TTC549 (cell line): ENCODE measurements at regions not wholly inside any gene's neighbourhood (a gene's known extent, or its start where the extent isn't known, plus 50 kb on each side); places are given as distances from the start of the nearest gene placed in this dataset.

Source experiments
- FAIRE-seq: peaks from 2 replicates; lab custom pipeline; 2012; peaks lifted over from hg19 to GRCh38; lab: Jason Lieb, UNC

- no peak for FAIRE-seq
Measured at GRCh38 chr4:161222889-161223288, 940.9 kb downstream of the FSTL5 start.

GRCh38 chr4:161208564-161208963 lies 955.2 kb downstream of the FSTL5 start:
- FAIRE-seq, result no peak

- FAIRE-seq, result no peak
Measured at GRCh38 chr4:161206528-161207080, 957.2 kb downstream of the FSTL5 start.

GRCh38 chr4:161203865-161204264 lies 959.9 kb downstream of the FSTL5 start:
- FAIRE-seq, result no peak

- no peak for FAIRE-seq
Measured at GRCh38 chr4:161197912-161198311, 965.9 kb downstream of the FSTL5 start.

GRCh38 chr4:161197474-161197873 lies 966.3 kb downstream of the FSTL5 start:
- no peak for FAIRE-seq

GRCh38 chr4:161189286-161190134 lies 974.3 kb downstream of the FSTL5 start:
- FAIRE-seq, result no peak

- FAIRE-seq, result no peak
Measured at GRCh38 chr4:161188578-161188977, 975.2 kb downstream of the FSTL5 start.

- FAIRE-seq, result no peak
Measured at GRCh38 chr4:161187569-161187968, 976.2 kb downstream of the FSTL5 start.

GRCh38 chr4:161186750-161187149 lies 977.0 kb downstream of the FSTL5 start:
- no peak for FAIRE-seq

- FAIRE-seq, result no peak
Measured at GRCh38 chr4:161186012-161186411, 977.8 kb downstream of the FSTL5 start.

- no peak for FAIRE-seq
Measured at GRCh38 chr4:161183729-161184128, 980.1 kb downstream of the FSTL5 start.

- no peak for FAIRE-seq
Measured at GRCh38 chr4:161182913-161183312, 980.9 kb downstream of the FSTL5 start.

GRCh38 chr4:161178310-161178709 lies 985.5 kb downstream of the FSTL5 start:
- no peak for FAIRE-seq

- no peak for FAIRE-seq
Measured at GRCh38 chr4:161172396-161173026, 991.3 kb downstream of the FSTL5 start.

GRCh38 chr4:161167539-161167938 lies 996.3 kb downstream of the FSTL5 start:
- FAIRE-seq, result no peak

- FAIRE-seq, result no peak
Measured at GRCh38 chr4:161160718-161161117, 1003.1 kb downstream of the FSTL5 start.

GRCh38 chr4:161148051-161148450 lies 1015.7 kb downstream of the FSTL5 start:
- no peak for FAIRE-seq

GRCh38 chr4:161143375-161143774 lies 1020.4 kb downstream of the FSTL5 start:
- FAIRE-seq, result no peak

GRCh38 chr4:161134795-161135194 lies 1029.0 kb downstream of the FSTL5 start:
- FAIRE-seq, result no peak

GRCh38 chr4:161133586-161134276 lies 1030.1 kb downstream of the FSTL5 start:
- FAIRE-seq, result no peak

GRCh38 chr4:161132715-161133425 lies 1030.9 kb downstream of the FSTL5 start:
- no peak for FAIRE-seq
